ENCODE measurements at regions not wholly inside any gene's neighbourhood (a gene's known extent, or its start where the extent isn't known, plus 50 kb on each side); places are given as distances from the start of the nearest gene placed in this dataset.

GRCh38 chrX:96591421-96591820 lies 93.2 kb upstream of the DIAPH2 start:
- H2AK5ac ChIP-seq (ENCODE audit: low read depth, low read length), result no peak overlapping the region
- WGBS, 2 experiments (ENCODE audit: extremely low coverage in 1 of 2, insufficient coverage in 1 of 2, insufficient read length in 1 of 2, insufficient replicate concordance in 2 of 2, low coverage in 1 of 2, low lambda C conversion rate in 2 of 2, missing lambda C conversion rate in 1 of 2), result 92% methylated on average over 4 of the region's 4 CpGs; no CpG with 5 or more reads in 1 of the 2 experiments
- no peak for FAIRE-seq

More at GRCh38 chrX:96591421-96591820, 93.2 kb upstream of the DIAPH2 start:
- Histone ChIP-seq H3K4me3 (ENCODE audit: extremely low read depth in 1 of 4, insufficient read depth in 2 of 4, low read depth in 3 of 4, low read length in 4 of 4) (no peak overlapping the region), H3K36me3 (ENCODE audit: control insufficient read depth in 2 of 4, insufficient read depth in 4 of 4, low read length in 3 of 4) (no peaks in the 10 kb centered on the region), H4K8ac (ENCODE audit: extremely low read depth, insufficient read depth, low read length) (no peak overlapping the region), H3K56ac (replicated peaks; ENCODE audit: insufficient read length, low read depth, low read length) (no peak overlapping the region), H4K20me1 (replicated peaks in 1 of 2; ENCODE audit: control insufficient read depth in 1 of 2, insufficient read depth in 2 of 2, low read length in 2 of 2) (no peaks in the 10 kb centered on the region), H3K27me3 (replicated peaks in 1 of 4; ENCODE audit: control insufficient read depth in 3 of 4, extremely low read depth in 1 of 4, insufficient read depth in 3 of 4, low read length in 3 of 4) (no peaks in the 10 kb centered on the region), H3K23me2 (ENCODE audit: low read depth, low read length) (no peaks in the 10 kb centered on the region), H3K79me2 (ENCODE audit: control insufficient read depth in 1 of 2, insufficient read depth in 2 of 2, low read length in 2 of 2) (no peaks in the 10 kb centered on the region), H4K91ac (replicated peaks; ENCODE audit: insufficient read length, low read length) (no peak overlapping the region), H2BK15ac (ENCODE audit: low read length) (no peak overlapping the region), H3K23ac (ENCODE audit: insufficient read length) (no peak overlapping the region), H3K4me1 (replicated peaks in 1 of 4; ENCODE audit: control insufficient read depth in 3 of 4, insufficient read depth in 4 of 4, low read length in 3 of 4) (no peaks in the 10 kb centered on the region), H4K5ac (ENCODE audit: insufficient read length, low read depth, low read length) (no peak overlapping the region), H3K4ac (replicated peaks; ENCODE audit: insufficient read length, low read depth, low read length) (no peak overlapping the region), H2BK12ac (ENCODE audit: low read depth, low read length) (no peak overlapping the region), H3K9me3 (ENCODE audit: insufficient read depth in 2 of 2, low read depth in 1 of 2, low read length in 1 of 2) (no peaks in the 10 kb centered on the region), H3K79me1 (ENCODE audit: low read depth, low read length) (no peaks in the 10 kb centered on the region), H3K14ac (ENCODE audit: insufficient read length) (no peak overlapping the region), H3K9ac (replicated peaks in 1 of 4; ENCODE audit: extremely low read depth in 1 of 4, low read depth in 3 of 4, low read length in 3 of 4) (no peak overlapping the region), H3K18ac (ENCODE audit: extremely low read depth, low read length) (no peak overlapping the region), H2BK120ac (replicated peaks; ENCODE audit: low read depth, low read length) (no peak overlapping the region), H3K27ac (ENCODE audit: low read depth, low read length) (no peak overlapping the region), H3K4me2 (ENCODE audit: insufficient read depth in 1 of 2, low read depth in 2 of 2, low read length in 2 of 2) (no peak overlapping the region), H2BK20ac (ENCODE audit: low read length) (no peak overlapping the region), H2BK5ac (ENCODE audit: low read depth, low read length) (no peak overlapping the region), H2AFZ (ENCODE audit: low read length) (no peak overlapping the region)
- CTCF ChIA-PET (ENCODE audit: partially characterized antibody), result no interaction called here
- TF ChIP-seq JUND (IDR thresholded peaks at IDR 0.05; ENCODE audit: low read length) (no peak), SRF (IDR thresholded peaks at IDR 0.05; ENCODE audit: low read depth, low read length) (no peak), POLR2AphosphoS5 (IDR thresholded peaks at IDR 0.05; ENCODE audit: low read depth, low read length) (no peak), E2F6 (IDR thresholded peaks at IDR 0.05) (no peak)
- DNase-seq (ENCODE audit: low read depth in 1 of 2, low spot score in 2 of 2), result no peak
- POLR2A ChIA-PET (ENCODE audit: partially characterized antibody), result no interaction called here
